GM21619 (cell line): ENCODE measurements at regions not wholly inside any gene's neighbourhood (a gene's known extent, or its start where the extent isn't known, plus 50 kb on each side); places are given as distances from the start of the nearest gene placed in this dataset.

Source experiments
- ATAC-seq: cut with Tn5 transposase; IDR thresholded peaks from one replicate; pipeline ENCODE4 v1.9.1; 2021; ENCODE audit not compliant: unreplicated experiment

GRCh38 chr2:21668078-21668710 is 544.4 kb downstream of the TDRD15 start:
- ATAC-seq: no peak

- no peak for ATAC-seq
Measured at GRCh38 chr2:21676041-21676440, 552.3 kb downstream of the TDRD15 start.

- no peak for ATAC-seq
Measured at GRCh38 chr2:21676676-21677075, 552.9 kb downstream of the TDRD15 start.

- ATAC-seq: no peak
Measured at GRCh38 chr2:21683838-21684237, 560.1 kb downstream of the TDRD15 start.

- no peak for ATAC-seq
Measured at GRCh38 chr2:21687589-21687988, 563.8 kb downstream of the TDRD15 start.

GRCh38 chr2:21690005-21690404 is 566.2 kb downstream of the TDRD15 start:
- no peak for ATAC-seq

- no peak for ATAC-seq
Measured at GRCh38 chr2:21693081-21693480, 569.3 kb downstream of the TDRD15 start.

- no peak for ATAC-seq
Measured at GRCh38 chr2:21694079-21694878, 570.5 kb downstream of the TDRD15 start.

GRCh38 chr2:21696900-21697299 is 573.1 kb downstream of the TDRD15 start:
- no peak for ATAC-seq

GRCh38 chr2:21700644-21701043 is 576.9 kb downstream of the TDRD15 start:
- no peak for ATAC-seq

- no peak for ATAC-seq
Measured at GRCh38 chr2:21710031-21710430, 586.3 kb downstream of the TDRD15 start.

GRCh38 chr2:21710496-21710895 is 586.7 kb downstream of the TDRD15 start:
- ATAC-seq: no peak

GRCh38 chr2:21715887-21716286 is 592.1 kb downstream of the TDRD15 start:
- ATAC-seq: no peak

GRCh38 chr2:21727101-21727500 is 603.3 kb downstream of the TDRD15 start:
- no peak for ATAC-seq

GRCh38 chr2:21728133-21728532 is 604.4 kb downstream of the TDRD15 start:
- ATAC-seq: no peak

- ATAC-seq: no peak
Measured at GRCh38 chr2:21730141-21730540, 606.4 kb downstream of the TDRD15 start.

- no peak for ATAC-seq
Measured at GRCh38 chr2:21740484-21740883, 616.7 kb downstream of the TDRD15 start.

- ATAC-seq: no peak
Measured at GRCh38 chr2:21746499-21746898, 622.7 kb downstream of the TDRD15 start.

GRCh38 chr2:21748501-21748900 is 624.7 kb downstream of the TDRD15 start:
- ATAC-seq: no peak

- ATAC-seq: no peak
Measured at GRCh38 chr2:21754164-21754788, 630.5 kb downstream of the TDRD15 start.

- ATAC-seq: no peak
Measured at GRCh38 chr2:21757805-21758430, 634.1 kb downstream of the TDRD15 start.

- no peak for ATAC-seq
Measured at GRCh38 chr2:21759819-21760218, 636.1 kb downstream of the TDRD15 start.
